ENCODE measurements at regions not wholly inside any gene's neighbourhood (a gene's known extent, or its start where the extent isn't known, plus 50 kb on each side); places are given as distances from the start of the nearest gene placed in this dataset.

DNA sequence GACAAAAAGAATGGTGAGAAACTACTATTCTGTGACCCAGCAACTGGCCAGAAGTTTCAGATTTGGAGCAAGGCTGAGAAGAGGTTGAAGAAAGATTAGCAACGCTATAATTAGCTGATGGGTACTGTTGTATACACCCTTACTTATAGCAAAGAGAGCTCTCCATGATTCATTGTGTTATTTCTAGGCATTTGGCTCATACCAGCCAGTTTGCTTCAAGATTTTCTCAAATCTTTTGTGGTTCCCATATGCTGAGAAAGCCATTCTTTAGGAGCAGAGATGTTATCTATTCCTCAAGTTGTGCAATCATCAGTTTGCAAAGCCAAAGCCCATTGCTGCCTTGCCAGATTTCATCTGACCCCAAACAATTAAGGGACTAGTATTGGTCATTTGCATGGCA, 179.4 kb downstream of the ETS1 start:
- no peak for DNase-seq

DNA sequence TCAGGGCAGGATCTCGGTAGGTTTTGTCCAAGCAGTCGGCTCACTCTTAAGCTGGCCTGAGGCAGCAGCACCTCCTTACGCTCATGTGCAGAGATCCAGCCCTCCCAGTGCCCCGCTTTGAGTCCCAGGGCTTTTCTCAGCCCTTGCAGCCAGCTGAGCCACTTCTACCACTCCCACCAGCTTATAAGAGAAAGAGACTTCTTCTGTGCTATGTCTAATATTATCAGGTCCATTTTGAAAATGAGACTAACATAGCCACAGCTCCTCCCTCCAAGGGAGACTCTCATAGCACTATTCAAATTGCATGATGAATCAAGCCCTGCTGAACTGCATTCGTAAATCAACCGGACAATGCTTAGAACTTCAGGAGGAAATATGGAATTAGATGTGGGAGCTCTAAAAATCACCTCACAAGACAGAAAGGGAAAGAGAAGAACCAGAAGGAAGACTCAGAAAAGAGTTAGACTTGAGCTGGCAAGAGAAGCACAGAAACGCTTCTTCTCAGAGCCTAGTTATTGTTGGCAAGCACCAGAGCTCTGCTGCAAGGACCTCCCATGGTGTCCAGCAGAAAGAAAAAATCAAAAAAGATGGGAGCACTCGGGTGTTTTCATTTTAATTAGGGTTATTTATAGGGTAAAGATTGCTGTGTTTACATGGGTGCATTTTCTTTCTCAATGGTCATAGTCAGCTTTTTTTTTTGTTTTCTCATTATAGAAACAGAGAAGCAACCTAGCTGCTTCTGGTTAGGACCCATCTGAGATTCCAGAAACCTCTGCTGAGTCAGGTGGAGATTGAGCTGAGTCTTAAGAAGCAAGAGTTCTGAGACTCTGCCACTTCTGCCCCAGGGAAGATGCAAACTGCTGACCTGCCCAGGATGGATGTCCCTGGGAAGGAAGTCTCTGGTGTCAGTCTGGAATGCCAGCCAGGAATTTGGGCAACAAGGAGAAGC, 181.4 kb downstream of the ETS1 start:
- no peak for DNase-seq

DNA sequence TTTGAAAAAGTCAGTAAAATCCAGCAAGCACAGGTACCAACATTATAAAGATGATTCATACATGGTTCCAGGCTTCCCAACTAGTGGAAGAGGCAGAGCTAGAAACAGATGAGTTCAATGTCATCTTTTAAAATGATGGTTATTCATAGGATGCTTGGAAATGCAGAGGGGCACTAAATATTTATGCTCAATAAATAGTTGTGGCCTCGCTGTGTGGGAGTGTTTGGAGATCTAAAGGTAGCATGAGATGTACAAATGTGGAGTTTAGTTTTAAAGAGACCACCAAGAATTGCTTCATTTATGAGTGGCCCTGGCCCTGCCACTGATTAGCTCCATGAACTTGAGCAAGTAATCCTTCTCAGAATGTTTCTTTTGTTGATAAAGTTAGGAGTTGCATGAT, 182.2 kb downstream of the ETS1 start:
- DNase-seq = no peak

DNA sequence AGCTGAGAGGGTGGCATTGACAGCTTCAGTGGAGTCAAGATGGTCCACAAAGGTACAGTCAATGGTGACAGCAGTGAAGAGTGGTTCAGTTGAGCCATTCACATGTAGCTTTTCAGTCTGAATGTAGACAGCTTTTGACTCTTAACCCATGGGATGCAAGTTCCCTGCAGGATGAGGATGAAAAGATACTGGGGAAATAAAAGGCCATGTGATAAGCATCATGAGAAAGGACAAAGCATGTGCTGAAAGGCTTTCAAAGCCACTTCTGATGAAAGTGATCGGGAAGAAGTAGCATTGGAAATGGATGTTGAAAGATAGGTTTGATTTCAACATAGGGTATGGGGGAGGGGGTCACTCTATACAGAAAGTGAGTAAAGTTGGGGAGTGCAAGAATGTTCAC, 182.9 kb downstream of the ETS1 start:
- no peak for DNase-seq

DNA sequence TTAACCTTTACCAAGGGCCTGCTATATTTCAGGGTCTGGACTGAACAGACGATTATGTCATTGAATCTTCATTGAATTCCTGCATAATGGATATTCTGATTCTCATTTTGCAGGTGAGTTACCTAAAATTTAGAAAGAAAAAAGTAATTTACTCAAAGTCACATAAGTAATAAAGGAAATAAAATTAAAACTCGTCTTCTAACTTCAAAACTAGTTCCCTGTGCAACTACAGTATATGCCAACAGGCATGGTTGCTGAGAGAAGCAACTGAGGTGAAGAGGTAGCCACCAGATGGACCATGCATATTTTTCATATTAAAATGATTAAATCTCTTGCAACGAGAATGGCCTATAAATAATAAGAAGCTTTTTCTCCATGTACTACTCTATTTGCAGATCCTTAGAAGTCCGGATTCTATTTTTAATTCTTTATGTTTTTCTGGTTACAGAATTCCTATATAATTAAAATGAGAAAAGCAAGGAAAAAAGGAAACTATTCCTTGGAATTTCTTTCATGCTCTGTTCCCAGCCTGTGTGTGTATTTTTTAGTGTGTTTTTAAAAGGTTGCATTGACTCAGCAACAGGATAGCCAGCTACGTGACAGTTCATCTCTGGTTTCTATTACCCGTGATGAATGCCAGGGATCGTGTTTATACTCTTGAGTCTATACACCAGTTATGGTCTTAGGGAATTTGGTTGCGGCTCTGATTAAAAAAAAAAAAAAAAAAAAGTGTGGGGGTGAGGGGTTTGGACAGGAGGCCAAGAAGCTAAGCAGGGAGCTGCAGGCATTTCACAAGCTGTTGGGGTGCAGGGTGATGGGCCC, 186.8 kb downstream of the ETS1 start:
- no peak for DNase-seq

DNA sequence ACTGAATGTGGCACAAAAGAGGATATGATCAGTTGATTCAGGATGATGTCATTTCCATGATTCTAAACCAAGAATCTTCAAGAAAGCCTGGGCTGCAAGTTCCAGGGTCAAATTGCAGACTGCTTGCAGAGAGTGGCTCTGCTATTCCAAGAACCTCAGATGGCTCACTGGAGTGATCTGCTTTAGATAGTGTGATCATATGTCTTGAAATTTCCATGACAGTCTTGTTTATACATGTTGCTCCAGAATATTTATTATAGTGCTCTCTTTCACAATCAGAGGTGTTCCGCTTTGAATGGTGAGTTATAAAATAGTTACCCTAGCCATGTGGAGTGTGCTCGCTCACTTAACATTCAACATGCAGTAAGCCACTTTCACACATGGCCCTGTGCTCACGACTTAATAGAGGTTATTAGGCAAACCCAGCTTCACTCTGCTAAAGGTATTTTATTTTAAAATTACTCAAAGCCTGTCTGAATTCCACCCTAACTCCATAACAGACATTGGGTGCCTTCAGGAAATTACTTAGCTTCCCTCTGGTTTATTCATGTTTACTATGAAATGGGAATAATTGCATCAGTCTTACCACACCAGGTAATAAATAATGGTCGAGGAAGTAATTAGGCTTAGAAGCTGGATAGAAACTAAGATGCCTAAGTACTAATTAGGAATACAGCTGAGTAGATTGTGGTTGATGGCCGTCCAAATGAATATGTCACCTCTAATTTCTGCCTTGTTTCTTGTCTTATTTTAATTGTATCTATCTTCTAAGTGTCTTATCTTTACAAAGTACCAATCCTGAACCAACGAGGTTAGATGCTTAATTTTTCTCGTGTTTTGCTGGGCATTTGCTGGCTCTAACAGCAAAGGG, 187.9 kb downstream of the ETS1 start:
- DNase-seq = no peak

DNA sequence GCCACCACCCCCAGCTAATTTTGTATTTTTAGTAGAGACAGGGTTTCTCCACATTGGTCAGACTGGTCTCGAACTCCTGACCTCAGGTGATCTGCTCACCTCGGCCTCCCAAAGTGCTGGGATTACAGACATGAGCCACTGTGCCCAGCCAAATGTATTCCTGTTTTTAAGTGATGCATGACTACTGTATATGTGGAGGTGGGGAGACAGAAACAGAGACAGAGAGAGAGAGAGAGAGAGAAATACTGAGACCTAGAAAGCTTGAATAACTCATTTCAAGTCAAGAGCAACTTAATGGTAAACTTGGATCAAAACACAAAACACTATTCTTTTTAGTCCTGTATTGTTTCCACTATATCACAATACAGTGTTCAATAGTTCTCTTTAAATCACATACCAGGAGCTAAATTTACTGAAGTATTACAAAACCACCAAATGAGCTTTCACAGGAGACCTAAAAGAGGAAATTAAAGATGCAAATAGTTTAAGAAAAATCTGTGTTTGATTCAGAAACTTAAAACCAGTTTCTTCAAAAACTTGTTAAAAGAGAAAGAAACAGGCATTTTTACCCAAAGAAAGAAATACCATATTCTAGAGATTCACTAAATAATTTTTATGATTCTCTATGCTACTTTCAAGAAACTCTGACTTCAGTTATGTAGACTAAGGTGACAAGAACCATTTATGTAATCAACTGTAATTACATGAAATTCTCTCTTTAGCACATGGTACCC, 188.7 kb downstream of the ETS1 start:
- DNase-seq = no peak

DNA sequence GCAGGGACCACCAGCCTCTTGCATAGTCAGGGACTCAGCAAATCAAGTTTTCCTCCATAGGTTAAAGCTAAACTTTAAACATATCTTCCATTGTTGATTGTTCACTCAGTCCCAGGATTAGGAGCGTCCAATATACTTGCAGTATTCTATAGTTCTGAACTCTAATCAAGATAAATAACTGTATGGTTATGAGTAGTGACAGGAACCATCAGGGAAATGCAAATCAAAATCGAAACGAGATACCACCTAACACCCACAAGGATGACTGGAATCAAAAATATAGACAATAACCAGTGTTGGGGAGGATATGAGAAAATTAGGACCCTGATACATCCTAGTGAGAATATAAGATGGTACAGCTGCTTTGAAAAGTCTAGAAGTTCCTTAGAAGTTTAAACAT, 190.0 kb downstream of the ETS1 start:
- DNase-seq = no peak

DNA sequence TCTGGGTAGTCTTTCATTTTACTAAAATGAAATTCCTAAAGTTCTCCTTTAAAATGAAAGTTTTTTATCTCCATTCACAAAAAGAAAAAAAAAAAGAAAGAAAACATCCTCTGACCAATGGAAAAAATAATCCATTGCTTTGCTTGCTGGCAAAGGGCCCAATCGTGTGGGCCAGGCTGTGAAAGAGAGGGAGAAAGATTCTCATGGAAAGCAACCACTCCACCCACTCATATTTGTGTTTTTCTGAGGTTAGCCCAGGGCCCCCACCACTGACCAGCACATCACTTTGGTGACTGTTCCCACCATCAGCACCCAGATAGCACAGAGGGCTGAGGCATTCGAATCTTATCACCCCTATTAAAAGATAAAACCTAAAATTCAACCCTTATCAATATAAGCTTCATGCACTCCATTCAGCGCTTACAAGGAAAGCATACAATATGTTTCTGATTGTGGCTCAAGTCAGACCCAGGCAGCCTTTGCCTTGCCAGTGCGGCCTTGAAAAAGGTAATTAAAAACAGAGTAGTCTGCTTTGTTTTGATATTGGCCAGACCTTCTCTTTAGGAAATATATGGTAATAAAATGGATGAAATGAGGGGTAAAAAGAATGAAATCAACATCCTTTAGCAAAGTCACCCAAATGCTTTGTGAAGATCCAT, 192.8 kb downstream of the ETS1 start:
- no peak for DNase-seq

DNA sequence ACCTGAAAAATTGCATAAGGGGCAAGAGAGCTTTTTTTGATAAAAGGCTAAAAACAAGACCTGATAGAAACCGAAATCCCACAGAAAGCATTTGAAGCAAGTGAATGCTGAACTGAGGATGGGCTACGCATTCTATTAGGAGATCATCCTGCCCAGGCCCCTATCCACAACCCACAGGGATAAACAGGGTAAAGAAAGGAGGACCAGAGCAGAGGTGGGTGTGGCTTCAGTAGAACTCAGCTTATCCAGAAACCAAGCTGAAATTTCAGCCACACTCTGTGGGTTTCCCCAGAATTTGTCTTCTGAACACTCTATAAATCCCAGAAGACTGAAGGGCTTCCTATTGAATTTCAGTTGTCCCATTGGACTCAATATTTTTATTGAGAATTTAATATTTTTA, 195.1 kb downstream of the ETS1 start:
- DNase-seq = no peak

DNA sequence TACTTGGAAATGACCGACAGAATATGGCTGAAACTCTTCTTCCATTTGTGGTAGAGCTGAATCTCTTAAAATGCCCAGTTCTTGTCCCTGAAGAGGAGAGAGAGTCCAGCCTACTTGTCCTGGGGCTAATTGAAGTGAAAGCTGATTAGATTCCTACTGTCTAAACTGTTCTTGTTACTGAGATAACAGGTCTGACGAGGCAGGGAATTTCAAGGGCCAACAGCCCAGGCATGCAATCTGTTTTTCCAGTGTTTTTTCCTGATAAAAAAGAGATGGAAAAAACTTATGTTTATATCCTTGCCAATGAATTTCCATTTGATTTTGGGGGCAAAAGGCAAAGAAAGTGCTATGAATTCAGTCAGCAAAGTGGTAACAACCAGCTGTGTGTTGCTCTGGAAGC, 195.5 kb downstream of the ETS1 start:
- DNase-seq = no peak

DNA sequence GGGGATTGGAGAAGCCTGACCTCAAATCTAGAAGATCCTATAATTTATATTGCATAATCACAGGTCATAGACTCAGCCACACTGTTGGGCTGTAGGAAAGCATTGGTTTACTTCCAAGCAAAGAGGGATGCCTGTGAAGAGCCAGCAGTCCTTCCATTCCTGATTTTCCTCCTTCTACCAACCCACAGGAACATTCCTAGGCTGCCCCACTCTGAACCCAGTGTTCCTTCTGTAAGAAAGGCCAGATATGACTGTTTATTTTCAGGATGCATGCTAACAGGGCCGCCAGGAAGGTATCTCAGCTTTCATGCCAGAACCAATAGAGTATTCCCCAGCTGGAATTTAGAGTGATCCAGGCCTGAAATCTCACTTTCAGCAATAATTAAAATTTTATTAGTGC, 197.1 kb downstream of the ETS1 start:
- DNase-seq = no peak

DNA sequence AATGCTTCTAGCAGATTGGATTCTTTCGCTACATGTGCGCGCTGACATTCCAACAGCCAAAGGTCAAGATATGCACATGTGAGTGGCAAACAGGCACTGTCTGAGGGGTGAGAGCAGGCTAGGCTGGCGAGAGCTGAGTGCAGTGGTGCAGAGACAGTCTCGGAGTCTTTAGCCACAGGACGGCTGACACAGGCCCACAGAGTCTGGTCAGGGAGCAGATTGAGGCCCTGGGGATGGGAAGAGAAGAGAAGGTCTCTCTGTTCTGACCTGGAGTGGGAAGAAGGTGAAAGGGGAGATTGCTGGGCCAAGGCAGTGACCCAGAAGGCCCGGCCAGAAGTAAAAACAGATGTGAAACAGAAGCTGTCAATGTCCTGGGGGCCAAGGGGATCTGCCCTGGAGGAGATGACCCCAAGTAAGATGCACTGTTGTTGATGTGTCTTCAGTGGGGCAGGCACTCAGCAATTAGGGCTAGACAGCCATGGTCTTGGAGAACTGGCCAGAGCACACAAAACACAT, 197.8 kb downstream of the ETS1 start:
- no peak for DNase-seq

DNA sequence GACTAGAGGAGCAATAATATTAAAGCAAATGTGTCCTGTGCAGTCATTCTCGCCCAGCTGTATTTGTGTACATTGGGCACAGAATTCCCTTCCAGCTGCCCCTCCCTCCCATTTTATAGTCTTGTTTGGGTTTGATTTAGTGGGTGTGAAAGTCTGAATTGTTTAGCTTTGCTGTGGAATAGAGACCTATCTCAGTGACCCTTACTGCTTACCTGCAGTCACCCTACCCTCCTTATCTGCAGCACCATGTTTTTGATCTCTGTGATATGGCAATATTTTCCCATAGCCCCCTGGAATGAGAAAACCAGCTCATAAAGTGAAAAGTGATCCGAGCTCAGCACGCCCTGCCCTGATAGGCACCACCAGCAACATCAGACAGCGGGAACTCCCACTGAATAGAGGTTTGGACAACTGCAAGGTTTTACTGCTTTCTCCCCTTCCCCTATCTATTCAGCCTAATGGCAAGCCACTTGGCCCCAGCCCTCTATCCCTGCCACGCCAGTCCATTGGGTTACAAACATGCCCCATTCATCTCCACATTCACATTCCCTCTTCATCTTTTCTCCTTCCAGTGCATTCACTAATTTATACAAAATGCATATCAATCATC, 199.0 kb downstream of the ETS1 start:
- no peak for DNase-seq

DNA sequence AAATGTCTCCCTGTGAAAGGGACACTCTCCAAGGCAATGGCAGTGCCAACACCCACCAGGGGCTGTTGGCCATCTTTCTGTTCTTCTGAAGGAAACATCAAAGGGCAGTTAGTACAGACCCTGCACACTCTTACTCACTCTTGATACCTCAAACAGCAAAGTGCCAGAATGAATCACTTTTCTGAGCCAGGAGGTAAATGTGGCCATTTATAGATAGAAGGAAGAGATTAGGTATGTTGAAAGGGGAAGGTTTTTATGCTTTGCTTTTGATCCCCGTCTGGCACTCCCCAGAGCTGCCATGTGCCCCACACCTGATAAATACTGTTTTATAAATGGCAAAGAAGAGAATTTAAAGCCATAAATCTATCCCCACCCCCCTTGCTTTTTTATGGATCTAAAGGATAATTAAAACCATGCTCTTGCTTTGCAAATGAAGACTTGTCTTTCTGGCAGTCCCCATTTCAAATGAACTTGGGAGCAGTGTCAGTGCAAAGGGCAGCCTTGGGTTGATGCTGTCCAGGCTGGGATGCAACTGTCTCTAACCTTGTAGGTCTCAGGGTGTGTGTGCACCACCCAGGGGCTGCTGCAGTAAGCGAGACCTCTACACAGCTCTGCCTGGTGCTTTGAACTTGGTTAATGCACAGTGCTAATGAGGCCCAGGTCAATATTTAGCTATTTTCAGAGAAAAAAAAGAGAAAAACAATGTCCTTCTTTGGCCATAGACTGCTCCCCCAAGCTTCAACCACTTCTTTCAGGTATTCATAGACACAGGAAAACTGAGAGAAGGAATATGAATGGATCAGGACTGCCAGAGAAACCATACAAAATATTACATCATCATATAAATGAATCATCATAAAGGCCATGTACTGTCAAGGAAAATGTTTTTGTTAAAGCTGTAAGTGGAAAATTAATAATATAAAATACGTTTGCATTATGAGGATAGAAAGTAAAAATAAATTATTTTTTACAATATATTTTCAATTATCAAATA, 207.5 kb downstream of the ETS1 start:
- no peak for DNase-seq

DNA sequence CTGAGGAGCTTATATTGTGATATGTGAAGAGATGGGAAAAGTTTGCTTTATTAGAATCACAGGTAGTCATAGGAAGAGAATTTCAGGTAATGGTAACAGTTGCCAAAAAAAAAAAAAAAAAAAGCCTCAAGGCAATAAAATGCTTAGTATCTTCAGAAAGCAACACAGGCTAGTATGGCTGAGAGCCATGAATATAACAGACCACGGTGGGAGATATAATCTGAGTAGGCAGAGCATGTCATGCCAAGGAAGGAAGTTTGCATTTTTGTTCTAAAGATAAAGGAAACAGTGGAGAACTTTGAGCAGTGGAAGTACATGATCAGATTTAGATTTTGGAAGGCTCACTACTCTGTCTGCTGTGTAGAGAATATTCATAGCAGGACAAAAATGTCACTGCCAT, 211.4 kb downstream of the ETS1 start:
- no peak for DNase-seq

DNA sequence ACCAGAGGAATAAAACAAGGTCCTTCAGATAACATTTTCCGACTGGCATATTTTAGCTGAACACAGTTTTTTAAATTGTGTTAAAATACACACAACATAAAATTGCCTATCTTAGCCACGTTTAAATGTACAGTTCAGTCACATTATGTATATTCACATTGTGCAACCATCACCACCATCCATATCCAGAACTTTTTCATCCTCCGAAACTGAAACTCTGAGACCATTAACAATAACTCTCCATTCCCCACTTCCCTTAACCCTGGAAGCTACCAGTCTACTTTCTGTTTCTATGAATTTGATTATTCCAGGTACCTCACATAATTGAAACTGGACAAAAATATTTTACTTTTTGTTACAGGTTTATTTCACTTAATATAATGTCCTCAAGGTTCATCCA, 213.3 kb downstream of the ETS1 start:
- no peak for DNase-seq

DNA sequence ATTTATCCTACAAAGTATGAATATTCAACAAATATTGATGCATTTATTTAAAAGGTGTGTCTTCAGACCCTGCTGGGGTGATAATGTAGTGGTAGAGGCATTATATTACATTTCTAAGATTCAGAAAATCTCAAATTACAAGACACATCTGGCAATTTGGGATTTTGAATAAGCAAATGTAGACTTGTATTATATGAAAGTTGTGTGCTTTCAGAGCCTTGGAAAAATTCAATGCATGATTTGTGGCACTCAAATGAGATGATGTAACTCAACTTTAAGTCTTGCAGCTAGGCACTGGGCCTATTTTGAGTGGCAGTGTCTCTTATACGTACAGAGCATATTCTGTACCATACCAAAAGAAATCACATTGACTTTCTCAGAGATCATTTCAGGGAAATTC, 214.4 kb downstream of the ETS1 start:
- DNase-seq = no peak

DNA sequence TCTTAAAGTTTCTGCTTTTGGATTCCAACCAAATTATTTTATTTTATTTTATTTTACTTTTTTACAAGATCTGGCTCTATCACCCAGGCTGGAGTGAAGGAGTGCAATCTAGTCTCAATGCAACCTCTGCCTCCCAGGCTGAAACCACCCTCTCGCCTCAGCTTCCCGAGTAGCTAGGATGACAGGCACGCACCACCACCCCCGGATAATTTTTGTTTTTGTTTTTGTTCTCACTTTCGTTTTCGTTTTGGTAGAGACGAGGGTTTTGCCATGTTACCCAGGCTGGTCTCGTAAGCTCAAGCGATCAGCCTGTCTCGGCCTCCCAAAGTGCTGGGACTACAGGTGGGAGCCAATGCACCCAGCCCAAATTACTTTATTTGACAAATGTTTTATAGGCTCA, 219.8 kb downstream of the ETS1 start:
- DNase-seq = no peak

DNA sequence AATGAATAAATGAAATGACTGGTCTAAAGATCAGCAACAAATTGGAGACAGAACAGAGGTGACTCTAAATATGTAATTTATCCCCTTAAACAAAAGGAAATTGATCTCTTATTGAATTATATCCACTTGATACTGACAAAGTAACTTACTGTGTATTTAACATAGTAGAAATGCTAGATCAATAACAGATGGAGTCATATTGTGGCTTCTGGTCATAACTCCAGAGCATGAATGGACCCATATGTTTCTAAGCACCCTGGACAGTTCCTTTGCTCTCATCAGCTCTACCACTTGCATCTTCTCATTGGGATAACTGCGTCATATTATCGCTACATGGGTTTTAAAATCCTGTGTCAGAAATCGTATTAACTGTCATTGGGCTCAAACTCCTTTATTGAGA, 222.3 kb downstream of the ETS1 start:
- DNase-seq = no peak

All from effector CD8-positive, alpha-beta T cell (primary cell).